Stimulated activated CD8-positive, alpha-beta memory T cell treated with anti-CD3 and anti-CD28 coated beads, Interleukin-7, amount 100 ng/mL, for 4 hours (primary cell): ENCODE measurements at regions not wholly inside any gene's neighbourhood (a gene's known extent, or its start where the extent isn't known, plus 50 kb on each side); places are given as distances from the start of the nearest gene placed in this dataset.
"Not testable (repeated sequence)": the region's sequence is repeated elsewhere in the genome, so short reads cannot be mapped to it uniquely, and the experiment has no call there.

ENCODE experiments used
- DNase-seq, 2 donors: peaks; one replicate each; pipeline ENCODE4 v3.0.0-alpha.2; 2020; ENCODE audit warnings: low read depth in 2 of 2

DNA sequence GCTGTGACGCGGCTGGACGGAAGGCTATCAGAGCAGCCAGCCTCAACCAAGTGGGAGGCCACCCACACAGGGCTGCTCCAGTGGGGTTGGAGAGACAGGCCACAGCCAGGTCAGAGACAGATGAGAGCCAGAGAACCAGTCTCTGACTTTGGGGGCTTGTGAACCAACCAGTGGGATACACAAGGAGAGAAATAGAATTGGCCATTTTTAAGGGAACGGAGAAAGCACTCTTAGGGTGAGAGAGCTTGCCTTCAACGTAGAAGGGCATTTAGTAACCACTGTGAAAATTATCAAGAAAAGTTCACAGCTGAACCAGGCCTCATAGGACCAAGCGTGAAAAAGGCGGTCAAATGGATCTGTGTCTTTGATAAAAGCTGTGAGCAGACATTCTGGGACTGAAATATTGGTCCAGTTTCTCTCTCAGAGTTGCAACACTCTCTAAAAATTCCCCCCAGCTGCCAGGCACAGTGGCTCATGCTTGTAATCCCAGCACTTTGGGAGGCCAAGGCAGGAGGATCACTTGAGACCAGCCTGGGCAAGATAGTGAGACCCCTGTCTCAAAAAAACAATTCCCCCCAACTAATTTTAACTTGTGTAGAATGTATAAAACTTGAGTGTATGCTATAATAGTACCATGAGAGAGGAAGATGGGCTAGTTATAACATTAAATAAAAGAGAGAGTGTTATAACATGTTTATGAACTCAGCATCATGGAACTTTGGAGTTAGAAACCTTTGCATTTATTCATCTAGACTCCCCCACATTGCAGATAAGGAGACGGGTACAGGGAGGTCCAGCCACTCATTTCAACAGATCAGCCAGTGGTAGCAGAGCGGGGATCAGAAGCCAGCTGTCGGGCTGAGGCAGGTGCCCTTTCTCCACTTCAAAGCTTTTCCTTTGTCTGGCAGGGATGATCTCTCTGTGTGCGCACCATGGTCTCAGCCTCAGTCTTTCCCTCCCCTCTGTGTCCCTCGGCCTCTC lies 132.2 kb downstream of the NPIPB11 start:
- DNase-seq = not testable (repeated sequence)

DNA sequence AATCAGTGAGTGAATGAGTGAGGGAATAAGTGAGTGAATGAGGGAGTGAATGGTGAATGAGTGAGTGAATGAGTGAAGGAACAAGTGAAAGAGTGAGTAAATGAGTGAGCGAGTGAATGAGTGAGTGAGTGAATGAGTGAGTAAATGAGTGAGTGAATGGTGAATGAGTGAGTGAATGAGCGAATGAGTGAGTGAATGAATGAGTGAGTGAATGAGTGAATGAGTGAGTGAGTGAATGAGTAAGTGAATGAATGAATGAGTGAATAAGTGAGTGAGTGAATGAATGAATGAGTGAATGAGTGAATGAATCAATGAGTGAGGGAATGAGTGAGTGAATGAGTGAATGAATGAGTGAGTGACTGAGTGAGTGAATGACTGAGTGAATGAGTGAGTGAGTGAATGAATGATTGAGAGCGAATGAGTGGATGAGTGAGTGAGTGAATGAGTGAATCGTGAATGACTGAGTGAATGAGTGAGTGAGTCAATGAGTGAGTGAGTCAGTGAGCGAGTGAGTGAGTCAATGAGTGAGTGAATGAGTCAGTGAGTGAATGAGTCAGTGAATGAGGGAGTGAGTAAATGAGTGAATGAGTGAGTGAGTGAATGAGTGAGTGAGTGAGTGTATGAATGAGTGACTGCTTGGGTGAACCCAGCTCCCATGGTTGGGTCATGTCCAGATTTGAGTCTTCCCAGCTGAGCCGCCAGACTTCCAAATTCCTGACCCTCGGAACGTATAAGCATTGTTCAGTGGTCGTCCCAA lies 133.0 kb downstream of the NPIPB11 start:
- DNase-seq = not testable (repeated sequence)

DNA sequence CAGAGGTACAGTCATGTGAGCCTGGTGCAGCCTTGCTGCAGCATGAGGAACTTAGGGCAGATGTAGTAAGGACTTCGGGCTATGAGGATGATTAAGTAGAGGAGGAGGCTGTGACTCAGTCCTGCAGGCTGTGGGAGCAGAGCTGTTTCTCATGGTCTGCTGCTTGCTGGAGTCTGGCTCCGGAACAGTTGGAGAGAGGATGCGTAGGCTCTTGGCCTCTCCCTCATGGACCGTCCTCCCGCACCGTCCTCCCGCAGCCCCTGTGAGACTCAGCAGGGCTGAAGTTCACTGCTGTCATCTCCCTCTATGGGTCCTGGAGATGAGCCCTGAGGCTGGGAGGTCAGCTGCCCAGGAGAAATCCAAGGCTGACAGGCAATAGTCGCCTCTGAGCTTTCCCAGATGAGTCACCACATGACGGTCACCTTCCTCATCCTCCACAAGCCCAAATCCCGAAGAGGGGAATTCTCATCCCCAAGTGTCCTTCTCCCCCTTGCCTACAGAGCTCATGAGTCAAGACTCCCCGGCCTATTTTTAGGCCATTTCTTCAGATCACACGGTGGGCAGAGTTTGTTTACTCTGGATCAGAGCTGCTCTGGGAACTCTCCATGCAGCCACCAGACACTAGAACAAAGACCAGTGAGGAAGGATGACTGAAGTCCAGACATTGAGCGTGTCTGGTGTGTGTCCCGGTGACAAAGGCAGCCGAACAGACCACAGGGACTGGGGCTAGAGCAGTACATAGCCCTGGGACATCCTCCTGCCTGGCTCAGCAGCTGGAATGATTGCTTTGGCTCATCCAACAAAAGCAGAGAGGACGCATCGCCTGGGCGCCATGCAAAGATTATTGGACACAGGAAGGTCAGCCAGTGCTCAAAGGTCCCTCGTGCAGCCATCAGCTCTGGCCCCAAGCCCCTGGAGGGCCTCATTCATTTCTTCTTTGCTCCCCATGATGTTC lies 134.5 kb downstream of the NPIPB11 start:
- not testable (repeated sequence) for DNase-seq

DNA sequence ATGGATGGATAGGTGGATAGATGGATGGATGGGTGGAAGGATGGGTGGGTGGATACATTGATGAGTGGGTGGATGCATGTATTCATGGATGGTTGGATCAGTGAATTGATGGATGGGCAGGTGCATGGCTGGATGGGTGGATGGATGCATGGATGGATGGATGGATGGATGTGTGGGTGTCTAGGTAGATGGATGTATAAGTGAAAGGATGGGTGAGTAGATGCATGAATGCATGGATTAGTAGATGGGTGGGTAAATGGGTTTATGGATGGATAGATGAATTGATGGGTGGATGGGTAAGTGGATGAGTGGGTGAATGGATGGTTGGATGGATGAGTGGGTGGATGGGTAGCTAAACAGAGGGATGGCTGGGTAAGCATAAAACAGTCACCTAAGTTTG lies 135.6 kb downstream of the NPIPB11 start:
- not testable (repeated sequence) for DNase-seq

DNA sequence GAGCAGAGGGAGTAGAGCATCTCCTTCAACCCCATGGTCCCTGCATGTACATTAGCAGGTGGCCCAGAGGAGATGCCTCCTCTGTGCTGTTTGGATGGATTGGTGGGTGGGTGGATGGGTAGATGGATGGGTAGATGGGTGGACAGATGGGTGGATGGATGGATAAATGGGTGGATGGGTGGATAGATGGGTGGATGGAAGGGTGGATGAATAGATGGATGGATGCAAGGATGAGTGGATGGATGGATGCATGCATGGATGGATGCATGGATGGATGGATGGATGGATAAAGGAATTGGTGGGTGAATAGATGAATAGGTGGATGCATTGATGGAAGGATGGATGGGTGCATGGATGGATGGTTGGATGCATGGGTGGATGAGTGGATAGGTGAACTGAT lies 136.5 kb downstream of the NPIPB11 start:
- not testable (repeated sequence) for DNase-seq

DNA sequence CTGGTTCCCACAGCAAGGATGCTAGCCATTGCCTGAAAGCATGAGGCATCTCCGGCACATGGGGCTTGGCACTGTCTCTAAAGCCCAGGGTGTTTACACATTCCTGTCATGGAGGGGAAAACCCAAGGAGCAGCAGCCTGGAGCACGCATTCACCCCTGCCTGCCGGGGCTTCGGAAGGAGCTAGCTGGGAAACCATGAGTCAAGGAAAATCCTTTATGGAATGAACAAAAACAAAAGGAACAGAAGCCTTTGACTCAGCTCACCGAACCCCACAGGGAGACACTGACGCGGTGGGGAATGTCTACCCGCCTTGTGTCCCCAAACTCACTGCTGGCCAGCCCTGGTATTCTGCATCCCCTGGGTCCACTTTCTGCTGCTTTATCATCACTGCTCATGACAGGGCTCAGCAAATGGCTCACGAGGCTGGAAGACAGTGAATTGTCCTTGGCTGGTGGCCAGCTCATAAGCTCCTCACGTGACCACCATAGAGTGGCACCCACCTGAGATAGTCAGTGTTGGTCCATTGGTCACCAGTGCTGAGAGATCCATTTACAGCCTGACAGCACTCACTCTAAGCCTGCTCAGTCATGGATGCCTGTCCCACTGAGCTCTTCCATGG lies 137.2 kb downstream of the NPIPB11 start:
- DNase-seq = not testable (repeated sequence)

DNA sequence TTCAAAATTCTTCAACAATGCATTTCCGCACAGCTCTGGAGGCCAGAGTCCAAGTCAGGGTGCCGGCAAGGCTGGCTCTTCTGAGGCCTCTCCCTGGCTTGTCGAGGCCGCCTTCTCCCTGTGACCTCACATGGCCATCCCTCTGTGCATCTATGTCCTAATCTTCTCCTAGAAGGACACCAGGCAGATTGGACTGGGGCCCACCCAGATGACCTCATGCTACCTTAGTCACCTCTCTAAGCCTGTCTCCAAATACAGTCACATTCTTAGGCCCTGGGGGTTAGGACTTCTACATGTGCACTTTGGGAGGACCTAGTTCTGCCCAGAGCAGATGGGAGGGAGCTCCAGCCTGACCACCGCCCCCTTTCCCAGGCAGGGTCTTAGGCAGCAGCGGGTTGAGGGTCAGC lies 137.7 kb downstream of the NPIPB11 start:
- not testable (repeated sequence) for DNase-seq

DNA sequence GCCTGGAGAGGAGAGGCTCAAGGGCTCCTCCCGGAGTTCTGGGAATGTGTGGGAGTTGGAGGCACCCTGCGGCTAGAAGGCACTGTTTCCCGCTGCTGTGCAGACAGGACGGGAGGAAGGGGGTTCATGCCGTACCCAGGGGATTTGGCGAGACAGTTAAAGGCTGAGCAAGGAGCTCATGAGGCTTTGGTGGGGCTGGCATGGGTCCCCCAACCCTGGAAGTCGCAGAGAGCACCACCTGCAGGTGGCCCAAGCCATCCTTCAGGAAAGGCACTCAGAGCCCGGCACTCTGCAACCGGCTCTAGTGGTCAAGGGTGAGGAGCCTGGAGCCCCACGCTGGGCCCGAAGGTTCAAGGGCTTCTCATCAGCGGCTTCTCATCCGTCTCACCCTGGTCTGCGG lies 138.2 kb downstream of the NPIPB11 start:
- not testable (repeated sequence) for DNase-seq

DNA sequence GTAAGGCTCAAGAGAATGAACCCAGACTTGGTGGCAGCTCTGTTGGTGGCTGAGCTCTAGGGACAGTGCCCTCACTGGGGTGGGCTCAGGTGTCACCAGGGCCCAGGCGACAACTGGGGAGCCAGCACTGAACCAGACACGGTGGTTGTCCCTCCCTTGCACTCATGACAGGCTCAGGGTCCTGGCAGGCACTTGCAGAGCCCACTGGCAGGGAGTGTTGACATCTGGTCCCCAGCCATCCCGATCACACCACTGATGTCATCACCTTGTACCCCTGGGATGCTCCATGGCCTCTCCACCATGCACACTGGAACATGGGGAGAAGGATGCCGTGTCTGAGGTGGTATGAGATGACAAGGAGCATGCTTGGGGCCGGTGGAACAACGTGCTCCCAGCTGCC lies 138.6 kb downstream of the NPIPB11 start:
- not testable (repeated sequence) for DNase-seq

DNA sequence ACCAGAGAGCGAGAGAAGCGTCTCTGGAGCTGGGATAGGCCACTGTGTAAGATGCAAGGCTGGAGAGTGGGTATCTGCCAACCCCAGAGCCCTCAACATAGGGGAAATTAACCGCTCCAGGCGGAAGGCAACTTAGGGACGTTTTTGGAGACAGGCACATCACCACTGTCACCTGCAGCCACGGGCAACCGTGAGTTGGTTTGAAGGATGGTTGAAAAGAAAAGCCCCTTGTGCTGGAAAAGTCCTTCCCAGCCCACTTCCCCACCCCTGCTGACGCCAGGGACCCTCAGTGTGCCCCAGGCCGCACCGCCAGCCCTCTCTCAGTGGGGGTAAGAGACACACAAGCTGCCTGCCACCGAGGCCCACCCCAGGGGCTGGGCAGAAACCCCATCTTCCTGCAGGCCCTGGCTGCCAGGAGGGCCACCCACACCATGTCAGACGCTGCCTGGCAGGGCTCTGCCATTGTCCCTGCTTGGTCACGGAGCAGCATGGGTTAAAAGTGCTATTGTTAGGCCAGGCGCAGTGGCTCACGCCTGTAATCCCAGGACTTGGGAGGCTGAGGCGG lies 139.4 kb downstream of the NPIPB11 start:
- DNase-seq = not testable (repeated sequence)

DNA sequence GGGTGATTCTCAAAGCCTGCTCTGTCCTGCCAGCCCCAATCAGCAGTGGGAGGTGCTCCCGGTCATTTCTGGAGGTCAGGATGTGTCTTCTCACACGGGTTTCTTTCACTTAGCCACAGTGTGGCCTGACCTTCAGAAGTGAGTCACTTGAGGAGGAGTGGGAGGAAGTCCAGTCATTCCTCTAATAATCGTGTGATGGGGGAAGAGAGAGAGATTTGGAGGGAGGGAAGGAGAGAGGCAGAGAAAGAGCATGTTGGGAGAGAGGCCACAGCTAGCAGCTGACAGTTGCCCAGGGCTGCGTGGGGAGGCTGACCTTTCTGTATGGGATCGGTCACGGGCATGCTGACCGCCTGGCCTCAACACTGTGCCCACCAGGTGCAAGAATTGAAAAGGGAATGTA lies 139.9 kb downstream of the NPIPB11 start:
- not testable (repeated sequence) for DNase-seq

DNA sequence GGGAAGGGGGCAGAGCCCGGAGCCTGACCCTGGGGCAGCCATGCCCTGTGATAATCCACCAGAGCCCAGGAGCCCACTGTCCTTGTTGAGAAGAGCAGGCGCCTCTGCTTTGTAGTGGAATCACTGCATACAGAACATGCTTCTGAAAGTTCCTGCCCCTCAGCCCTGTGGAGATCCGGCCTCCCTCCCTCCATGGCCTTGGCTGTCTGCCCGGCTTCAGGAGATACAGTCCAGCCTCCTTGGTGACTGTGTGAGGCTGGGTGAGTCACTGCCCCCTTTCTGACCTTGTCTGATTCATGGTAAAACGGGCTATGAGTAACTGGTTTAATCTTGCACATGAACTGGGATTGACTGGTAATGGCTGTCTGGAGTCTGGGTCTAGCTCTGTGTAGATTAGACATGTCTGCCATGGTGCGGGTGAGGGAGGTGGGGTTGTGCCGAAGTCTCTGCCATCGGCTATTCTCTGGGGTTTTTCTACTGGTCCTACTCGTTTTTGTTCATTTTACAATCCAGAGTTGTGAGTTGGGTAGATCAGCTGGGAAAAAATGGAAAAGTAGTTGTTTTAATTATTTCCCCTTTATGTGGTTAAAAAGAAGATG lies 141.2 kb downstream of the NPIPB11 start:
- not testable (repeated sequence) for DNase-seq

DNA sequence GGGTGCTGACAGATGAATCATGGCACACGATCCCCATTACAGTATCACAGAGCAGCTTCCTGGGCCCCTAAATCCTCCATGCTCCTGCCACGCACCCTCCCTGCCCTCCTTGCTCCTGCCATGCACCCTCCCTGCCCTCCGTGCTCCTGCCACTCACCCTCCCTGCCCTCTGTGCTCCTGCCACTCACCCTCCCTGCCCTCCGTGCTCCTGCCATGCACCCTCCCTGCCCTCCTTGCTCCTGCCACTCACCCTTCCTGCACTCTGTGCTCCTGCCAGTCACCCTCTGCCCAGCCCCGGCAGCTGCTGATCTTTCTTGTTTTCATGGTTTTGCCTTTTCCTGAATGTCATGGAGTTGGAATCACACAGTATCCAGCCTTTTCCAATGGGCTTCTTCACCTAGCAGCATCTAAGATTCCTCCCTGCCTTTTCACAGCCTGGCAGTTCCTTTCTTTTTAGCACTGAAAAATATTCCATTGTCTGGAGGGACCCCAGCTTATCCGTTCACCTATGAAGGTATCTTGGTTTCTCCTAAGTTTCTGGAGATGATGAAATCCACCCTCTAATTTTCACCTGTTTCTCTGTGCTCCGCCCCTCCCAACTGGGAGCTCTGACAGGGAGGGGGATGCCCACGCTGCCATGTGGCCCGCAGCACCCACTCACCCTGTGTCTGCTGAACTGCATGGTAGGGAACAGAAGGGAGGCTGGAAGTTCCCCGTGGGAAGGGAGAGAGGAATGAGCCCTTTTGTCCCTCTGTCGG lies 142.3 kb downstream of the NPIPB11 start:
- not testable (repeated sequence) for DNase-seq

DNA sequence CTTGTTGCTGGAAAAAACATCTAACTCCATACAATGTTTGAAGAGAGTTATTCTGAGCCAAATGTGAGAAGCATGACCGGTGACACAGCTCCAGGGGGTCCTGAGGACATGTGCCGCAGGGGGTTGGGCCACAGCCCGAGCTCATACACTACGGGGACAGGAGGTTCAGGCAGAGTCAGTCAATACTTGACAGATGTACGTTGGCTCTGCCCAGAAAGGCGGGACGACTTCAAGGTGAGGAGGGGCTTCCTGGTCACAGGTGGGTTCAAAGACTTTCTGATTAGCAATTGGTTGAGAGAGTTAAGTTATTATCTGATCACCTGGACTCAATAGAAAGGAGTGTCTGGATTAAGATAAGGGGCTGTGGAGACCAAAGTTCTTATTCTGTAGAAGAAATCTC lies 143.8 kb downstream of the NPIPB11 start:
- not testable (repeated sequence) for DNase-seq

DNA sequence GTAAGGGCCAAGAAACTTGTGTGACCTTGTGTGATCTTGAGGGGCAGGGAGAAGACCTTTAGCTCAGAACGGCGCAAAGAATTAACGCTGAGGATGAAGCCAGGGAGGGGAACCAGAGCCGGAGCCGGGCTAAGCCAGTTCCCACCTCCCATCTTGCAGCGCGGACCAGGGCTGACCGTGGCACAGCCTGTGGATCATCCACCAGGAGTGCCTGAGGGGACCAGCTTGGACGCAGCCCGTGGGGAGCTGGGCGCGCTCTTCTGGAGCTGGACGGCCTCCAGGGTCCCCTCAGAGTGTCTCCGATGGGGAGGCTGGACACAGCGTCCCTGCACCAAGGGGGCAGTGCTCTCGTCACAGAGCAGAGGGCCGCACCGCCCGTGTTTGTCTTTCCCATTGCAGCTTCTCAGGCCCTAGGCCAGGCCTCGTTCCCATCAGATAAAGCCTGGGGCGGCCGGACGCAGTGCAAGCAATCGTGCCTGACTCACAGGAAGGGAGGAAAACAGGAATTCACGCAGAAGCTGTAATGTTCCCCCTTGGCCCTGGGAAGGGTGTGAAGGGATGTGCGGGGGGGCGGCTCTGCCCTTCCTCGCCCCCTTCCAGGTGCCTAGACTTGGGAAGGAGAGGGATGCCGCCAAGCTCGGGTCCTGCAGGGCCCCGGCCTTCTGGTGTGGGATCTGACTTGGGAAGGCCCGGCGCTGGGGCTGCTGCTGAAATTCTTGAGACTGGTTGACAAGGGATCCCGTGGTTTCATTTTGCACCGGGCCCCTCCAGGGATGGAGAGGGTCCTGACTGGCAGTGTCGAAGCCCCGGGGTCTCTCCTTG lies 144.9 kb downstream of the NPIPB11 start:
- DNase-seq = not testable (repeated sequence)

DNA sequence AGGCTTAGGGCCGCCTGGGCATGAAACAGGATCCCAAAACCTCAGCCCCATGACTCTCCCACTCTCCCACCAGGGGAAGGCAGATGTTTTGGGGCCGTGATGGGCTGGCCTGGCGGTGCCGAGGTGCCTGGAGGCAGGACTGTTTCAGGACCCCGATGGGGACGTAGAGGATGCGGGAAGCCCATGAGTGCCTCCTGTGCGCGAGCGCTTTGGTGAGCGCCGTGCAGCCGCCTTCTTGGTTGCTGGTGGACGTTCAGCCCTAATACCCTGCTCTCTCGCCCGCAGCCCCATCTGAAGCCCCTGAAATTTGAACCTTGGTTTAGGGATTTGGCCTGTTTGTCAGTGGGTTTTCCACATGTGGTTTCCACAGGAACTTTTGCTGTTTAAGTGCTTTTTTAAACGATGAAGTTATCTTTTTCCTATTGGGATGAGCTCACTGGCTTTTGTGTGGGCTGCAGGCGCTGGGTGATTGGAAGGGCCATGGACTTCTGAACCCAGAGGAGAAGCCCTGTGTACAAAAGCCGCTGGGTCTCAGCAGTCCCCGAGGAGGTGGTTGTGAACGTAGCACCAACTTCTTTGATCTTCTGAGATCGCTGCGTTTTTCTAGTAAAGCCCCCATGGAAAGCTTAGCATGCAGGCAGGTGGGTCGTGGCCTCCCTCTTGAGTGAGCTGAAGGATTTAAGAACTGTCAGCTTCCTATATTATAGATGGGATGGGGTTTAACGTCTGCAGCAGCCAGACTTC lies 145.7 kb downstream of the NPIPB11 start:
- not testable (repeated sequence) for DNase-seq

DNA sequence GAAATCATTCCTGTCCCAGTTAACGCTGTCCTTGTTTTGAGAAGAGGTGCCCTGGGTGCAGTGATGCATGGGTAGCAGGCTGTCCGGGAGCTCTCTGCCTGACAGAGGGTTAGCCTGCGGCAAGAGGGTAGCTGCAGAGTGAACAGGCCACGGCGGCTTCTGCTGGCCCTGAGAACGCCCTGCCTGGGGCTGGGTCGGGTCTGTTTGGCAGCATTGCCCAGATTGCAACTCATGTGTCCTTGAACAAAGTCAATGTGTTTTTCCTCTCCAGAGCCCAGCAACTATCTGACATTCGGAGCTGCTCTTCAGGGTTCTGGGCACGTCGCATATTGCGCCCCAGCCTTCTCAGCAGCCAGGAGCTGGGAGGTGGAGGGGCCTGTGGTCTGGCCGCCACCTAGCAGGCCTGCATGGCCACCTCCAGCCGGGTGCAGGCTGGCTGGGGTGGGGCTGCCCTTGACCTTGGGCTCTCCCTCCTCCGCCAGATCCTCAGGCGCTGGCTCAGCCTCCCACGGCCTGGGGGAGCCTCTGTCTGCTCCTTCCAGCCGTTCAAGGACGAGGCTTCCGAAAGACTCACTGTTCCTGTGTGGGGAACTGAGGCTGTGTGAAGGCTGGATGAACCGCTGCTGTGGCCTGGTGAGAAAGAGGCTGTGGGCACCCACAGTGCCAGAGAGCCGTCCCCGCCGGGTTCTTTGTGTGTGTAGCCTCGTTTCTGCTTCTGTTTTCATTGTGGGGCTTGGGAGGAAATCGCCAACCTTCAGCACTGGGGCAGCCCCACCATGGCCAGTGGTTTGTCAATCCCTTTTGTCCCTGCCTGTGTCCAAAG lies 146.7 kb downstream of the NPIPB11 start:
- DNase-seq = not testable (repeated sequence)
